ENCODE measurements at regions not wholly inside any gene's neighbourhood (a gene's known extent, or its start where the extent isn't known, plus 50 kb on each side); places are given as distances from the start of the nearest gene placed in this dataset.

- no peak for TF ChIP-seq CTCF (optimal IDR thresholded peaks at IDR 0.05 in 1 of 3, IDR thresholded peaks at IDR 0.05 in 1 of 3, conservative IDR thresholded peaks at IDR 0.05 in 1 of 3; ENCODE audit: extremely low read depth in 1 of 3, insufficient read depth in 2 of 3, low read length in 3 of 3)
- no peak for TF ChIP-seq EZH2 (IDR thresholded peaks at IDR 0.05; ENCODE audit: low read length)
Observed at GRCh38 chr10:4557469-4557868, 268.5 kb upstream of the AKR1E2 start.

Data from keratinocyte (primary cell).